GM13977 (cell line): ENCODE measurements at regions not wholly inside any gene's neighbourhood (a gene's known extent, or its start where the extent isn't known, plus 50 kb on each side); places are given as distances from the start of the nearest gene placed in this dataset.

Experiments used
- DNase-seq: peaks from one replicate; pipeline ENCODE4 v3.0.0; 2012; ENCODE audit warnings: low spot score
- in situ Hi-C: fragments of 300-500 bp; cut with MboI; formaldehyde crosslinking; loops from one replicate; pipeline ENCODE4 v1.12.0; 2022; ENCODE audit warnings: low sequenced_read_pairs, low pct_unique_long_range_greater_than_20kb, mixed read lengths, inconsistent platforms; ENCODE audit not compliant: unreplicated experiment
- TF ChIP-seq, protein P1 (sequence below): IDR thresholded peaks from 2 replicates; pipeline ENCODE4 v1.5.1; 2012; ENCODE audit warnings: mild to moderate bottlenecking, control low read depth; ENCODE audit not compliant: insufficient read depth; ENCODE audit errors: extremely low read depth, missing control alignments

DNA sequence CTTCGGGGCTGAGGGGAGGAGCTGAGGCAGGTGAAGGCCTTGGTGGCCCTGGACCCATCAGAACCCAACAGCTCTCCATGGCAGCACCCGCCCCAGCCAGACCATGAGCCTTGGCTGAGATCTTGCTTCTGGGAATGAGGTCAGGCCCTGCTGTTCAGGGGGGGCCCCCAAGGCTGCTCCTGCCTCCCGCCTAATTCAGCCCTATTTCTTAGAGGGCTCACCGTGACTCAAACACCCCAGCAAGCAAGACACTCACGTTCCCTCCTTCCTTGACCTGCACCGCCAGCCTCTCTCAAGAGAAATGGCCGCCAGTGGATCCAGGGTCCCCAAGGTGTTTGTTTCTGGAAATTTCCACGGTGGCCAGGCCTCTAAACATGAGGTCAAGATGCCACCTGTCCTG, 61.4 kb upstream of the PPP1R26 start:
- TF ChIP-seq, protein P1, sequence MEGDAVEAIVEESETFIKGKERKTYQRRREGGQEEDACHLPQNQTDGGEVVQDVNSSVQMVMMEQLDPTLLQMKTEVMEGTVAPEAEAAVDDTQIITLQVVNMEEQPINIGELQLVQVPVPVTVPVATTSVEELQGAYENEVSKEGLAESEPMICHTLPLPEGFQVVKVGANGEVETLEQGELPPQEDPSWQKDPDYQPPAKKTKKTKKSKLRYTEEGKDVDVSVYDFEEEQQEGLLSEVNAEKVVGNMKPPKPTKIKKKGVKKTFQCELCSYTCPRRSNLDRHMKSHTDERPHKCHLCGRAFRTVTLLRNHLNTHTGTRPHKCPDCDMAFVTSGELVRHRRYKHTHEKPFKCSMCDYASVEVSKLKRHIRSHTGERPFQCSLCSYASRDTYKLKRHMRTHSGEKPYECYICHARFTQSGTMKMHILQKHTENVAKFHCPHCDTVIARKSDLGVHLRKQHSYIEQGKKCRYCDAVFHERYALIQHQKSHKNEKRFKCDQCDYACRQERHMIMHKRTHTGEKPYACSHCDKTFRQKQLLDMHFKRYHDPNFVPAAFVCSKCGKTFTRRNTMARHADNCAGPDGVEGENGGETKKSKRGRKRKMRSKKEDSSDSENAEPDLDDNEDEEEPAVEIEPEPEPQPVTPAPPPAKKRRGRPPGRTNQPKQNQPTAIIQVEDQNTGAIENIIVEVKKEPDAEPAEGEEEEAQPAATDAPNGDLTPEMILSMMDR, result no peak
- DNase-seq, result no peak
- in situ Hi-C loops, result loop anchor here (25.0 kb wide), 1 partner anchor 731 kb away; no protein-coding TSS in a partner anchor

DNA sequence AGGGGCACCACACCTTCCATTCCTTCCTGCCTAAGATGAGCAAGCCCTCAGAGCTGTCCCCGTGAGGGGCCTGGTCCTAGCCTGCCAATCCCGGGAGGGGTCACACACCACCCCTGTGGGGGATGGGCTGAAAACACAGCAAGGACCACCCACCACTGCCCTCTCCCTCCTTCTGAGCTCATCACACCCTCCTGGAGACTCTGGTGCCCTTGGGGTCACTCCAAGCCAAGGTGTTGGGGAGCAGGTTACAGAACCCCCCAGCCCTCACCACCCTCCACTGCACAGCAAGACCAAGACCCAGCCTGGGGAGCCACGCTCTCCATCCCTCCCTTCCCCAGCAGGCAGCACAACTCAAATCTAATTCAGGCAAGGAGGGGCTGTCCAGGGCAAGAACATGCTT, 60.5 kb upstream of the PPP1R26 start:
- no peak for DNase-seq
- in situ Hi-C loops, result loop anchor here (25.0 kb wide), 1 partner anchor 732 kb away; no protein-coding TSS in a partner anchor
- TF ChIP-seq, protein P1, result no peak

DNA sequence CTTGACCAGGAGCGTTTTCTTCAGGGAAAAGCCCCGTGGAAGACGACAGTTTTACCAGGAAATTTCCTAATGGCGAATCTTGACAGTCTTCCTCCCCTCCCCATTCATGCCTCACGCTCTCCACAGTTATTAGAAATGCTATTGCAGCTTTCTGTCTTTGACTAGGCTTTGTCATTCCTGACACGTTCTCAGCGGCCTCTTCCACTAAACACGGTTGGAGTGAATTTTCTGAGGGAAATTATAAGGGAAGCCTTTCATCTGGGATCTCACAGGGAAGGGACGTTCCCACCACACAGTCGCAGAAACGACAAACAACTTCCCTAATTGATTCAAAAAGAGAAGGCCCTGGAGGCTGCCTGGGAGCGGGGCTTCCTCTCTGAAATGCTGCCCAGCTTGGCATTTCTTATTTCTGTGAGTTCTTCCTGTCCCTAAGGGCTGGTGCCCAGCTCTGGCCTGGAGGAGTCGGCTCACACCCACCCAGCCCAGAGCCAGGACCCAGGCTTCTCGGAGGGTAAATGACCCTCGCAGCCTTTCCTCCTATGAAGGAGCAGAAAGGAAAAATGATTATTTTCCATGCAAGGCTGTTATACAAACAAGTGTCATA, 57.1 kb upstream of the PPP1R26 start:
- no peak for DNase-seq
- TF ChIP-seq, protein P1, result no peak
- in situ Hi-C loops, result loop anchor here (25.0 kb wide), 1 partner anchor 735 kb away; no protein-coding TSS in a partner anchor

DNA sequence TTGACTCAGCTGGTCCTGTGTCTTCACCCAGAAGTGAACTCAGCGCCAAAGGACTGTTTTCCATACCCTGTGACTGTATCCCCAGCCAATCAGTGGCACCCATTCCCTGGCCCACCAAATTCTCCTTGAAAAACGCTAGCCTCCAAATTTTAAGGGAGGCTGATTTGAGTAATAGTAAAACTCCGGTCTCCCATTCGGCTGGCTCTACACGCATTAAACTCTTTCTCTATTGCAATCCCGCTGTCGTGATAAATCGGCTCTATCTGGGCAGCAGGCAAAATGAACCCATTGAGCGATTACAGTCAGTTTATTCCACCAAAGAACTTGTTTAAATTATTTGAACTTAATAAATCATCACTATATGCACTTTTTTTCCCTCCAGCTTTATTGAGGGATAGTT, 55.9 kb upstream of the PPP1R26 start:
- TF ChIP-seq, protein P1, result no peak
- in situ Hi-C loops, result loop anchor here (25.0 kb wide), 1 partner anchor 736 kb away; no protein-coding TSS in a partner anchor
- no peak for DNase-seq
